Skeletal muscle satellite cell (primary cell): ENCODE measurements at regions not wholly inside any gene's neighbourhood (a gene's known extent, or its start where the extent isn't known, plus 50 kb on each side); places are given as distances from the start of the nearest gene placed in this dataset.
"Not testable (repeated sequence)": the region's sequence is repeated elsewhere in the genome, so short reads cannot be mapped to it uniquely, and the experiment has no call there.

Source experiments
- H3K27me3 ChIP-seq: 2 replicates; pipeline ENCODE4 v1.7.0; 2013; ENCODE audit warnings: low read length; ENCODE audit not compliant: control insufficient read depth, insufficient read depth
- H3K36me3 ChIP-seq: 2 replicates; pipeline ENCODE4 v1.7.0; 2013; ENCODE audit warnings: mild to moderate bottlenecking, control low read depth, low read length; ENCODE audit not compliant: insufficient read depth
- H3K4me1 ChIP-seq: 2 replicates; pipeline ENCODE4 v1.7.0; 2013; ENCODE audit warnings: low read length; ENCODE audit not compliant: control insufficient read depth, insufficient read depth
- H3K4me2 ChIP-seq: 2 replicates; pipeline ENCODE4 v1.7.0; 2013; ENCODE audit warnings: mild to moderate bottlenecking, low read length
- H3K4me3 ChIP-seq: 2 replicates; pipeline ENCODE4 v1.7.0; 2013; ENCODE audit warnings: low read length
- H3K9ac ChIP-seq: 2 replicates; pipeline ENCODE4 v1.7.0; 2013; ENCODE audit warnings: mild to moderate bottlenecking, low read depth, low read length, moderate library complexity
- H3K9me3 ChIP-seq: replicated peaks from 2 replicates; pipeline ENCODE4 v1.7.0; 2013; ENCODE audit warnings: mild to moderate bottlenecking, control low read depth, low read length

DNA sequence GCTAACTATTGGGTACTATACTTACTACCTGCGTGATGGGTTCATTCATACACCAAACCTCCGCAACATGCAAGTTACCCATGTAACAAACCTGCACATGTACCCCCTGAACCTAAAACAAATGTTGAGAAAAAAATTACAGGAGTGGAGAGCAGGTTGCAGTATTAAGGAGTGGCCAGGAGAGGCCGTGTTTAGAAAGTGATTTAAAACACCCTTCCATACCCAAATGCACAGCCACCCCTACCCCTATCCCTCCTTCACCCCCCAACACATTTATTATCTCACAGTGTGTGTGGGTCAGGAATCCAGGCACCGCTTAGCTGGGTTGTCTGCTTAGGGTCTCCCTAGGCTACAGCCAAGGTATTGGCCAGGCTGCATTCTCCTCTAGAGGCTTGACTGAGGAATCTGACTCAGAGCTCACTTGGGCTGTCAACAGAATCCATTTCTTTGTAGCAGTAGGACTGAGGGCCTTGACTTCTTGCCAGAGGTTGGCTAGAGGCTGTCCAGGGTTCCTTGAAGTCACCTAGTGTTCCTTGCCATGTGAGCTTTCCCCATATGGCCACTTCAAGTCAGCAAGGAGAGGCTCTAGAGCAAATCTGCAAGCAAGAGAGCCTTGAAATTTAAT is 115.3 kb upstream of the NBPF8 start:
- H3K4me1 ChIP-seq, H3K9ac ChIP-seq, H3K27me3 ChIP-seq, H3K4me2 ChIP-seq, H3K36me3 ChIP-seq, H3K9me3 ChIP-seq, H3K4me3 ChIP-seq: not testable (repeated sequence)

GRCh38 chr1:120298487-120298886 is 116.3 kb upstream of the NBPF8 start:
- H3K4me2 ChIP-seq, H3K36me3 ChIP-seq, H3K9ac ChIP-seq, H3K27me3 ChIP-seq, H3K9me3 ChIP-seq, H3K4me1 ChIP-seq, H3K4me3 ChIP-seq: not testable (repeated sequence)

DNA sequence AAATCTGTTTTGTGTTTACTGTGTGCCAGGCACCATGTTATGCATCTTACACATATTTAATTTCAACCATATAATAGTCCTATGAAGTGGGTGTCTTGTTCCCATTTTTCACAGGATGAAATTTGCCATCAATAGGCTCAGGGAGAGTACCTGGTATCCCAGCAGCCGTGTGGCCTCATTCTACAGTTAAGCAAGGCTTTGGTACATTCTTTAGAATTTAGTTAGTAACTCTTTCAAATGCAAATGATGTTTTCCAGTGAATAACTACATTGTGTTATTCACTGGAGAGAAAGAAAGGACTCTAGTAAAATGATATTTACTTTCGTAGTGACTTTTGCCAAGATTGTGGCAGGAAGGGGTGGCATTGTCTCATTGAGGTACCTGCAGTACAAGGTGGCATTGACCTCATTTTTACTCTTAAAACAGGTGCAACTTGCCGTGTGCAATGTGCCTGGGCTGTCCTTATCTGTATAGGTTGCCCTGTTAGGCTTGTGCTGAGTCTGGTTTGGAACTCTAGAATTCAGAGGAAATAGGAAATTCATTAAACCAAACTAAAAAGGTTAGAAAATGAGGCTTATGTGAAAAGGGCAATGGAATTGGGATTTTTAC is 117.4 kb upstream of the NBPF8 start:
- not testable (repeated sequence) for H3K4me3 ChIP-seq

DNA sequence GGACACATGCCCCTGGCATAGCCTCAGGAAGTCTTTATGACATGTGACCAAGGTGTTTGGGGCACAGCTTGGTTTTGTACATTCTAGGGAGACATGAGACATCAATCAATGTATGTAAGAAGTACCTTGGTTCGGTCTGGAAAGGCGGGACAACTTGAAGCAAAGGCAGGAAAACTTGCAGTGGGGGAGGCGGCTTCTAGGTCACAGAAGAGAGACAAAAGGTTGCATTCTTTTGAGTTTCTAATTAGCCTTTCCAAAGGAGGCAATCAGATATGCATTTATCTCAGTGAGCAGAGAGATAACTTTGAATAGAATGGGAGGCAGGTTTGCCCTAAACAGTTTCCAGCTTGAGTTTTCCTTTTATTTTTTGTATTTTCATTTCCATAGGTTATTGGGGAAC is 113.8 kb upstream of the SEC22B start:
- not testable (repeated sequence) for H3K27me3 ChIP-seq, H3K4me2 ChIP-seq, H3K9me3 ChIP-seq, H3K4me1 ChIP-seq, H3K9ac ChIP-seq, H3K36me3 ChIP-seq, H3K4me3 ChIP-seq

More for the DNA sequence above, 117.4 kb upstream of the NBPF8 start:
- not testable (repeated sequence) for H3K4me1 ChIP-seq, H3K9me3 ChIP-seq, H3K9ac ChIP-seq, H3K4me2 ChIP-seq, H3K27me3 ChIP-seq, H3K36me3 ChIP-seq

GRCh38 chr1:120289601-120290074 is 113.3 kb upstream of the SEC22B start:
- not testable (repeated sequence) for H3K9ac ChIP-seq, H3K9me3 ChIP-seq, H3K4me1 ChIP-seq, H3K4me2 ChIP-seq, H3K4me3 ChIP-seq, H3K27me3 ChIP-seq, H3K36me3 ChIP-seq

DNA sequence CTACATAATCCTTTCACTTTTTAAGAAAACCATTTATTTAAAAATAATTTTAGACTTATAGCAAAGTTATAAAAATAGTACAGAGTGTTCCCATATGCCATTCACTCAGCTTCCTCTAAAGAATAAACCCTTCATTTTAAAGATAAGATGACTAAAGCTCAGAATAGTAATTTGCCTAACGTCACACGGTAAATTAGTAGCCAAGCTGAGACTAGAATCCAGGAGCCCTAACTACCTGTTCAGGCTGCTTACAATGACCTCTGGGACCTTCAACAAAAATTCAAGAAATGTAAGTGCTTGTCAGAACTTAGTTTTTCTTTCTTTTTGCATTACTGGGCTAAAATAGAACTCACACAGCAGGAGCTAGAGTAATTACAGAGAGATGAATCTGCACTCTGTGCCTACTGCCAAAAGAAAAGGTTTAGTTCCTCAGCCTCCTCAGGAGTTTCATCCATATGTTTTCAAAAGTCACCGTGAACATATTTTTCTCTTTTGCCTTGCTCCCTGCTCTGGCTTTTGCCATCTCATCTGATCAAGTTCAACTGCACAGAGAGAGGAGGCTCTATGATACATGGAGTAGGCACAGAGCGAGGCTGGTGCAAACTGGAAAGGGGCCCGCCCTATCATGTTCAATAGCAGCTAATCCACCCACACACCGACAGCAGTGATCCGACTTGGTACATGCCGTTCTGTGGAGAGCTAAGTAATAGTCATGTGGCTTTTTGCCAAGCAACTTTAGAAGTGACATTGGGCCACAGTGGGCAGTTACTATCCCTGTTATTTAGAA is 112.7 kb upstream of the SEC22B start:
- not testable (repeated sequence) for H3K9me3 ChIP-seq, H3K4me3 ChIP-seq, H3K27me3 ChIP-seq, H3K4me2 ChIP-seq, H3K4me1 ChIP-seq, H3K36me3 ChIP-seq, H3K9ac ChIP-seq

DNA sequence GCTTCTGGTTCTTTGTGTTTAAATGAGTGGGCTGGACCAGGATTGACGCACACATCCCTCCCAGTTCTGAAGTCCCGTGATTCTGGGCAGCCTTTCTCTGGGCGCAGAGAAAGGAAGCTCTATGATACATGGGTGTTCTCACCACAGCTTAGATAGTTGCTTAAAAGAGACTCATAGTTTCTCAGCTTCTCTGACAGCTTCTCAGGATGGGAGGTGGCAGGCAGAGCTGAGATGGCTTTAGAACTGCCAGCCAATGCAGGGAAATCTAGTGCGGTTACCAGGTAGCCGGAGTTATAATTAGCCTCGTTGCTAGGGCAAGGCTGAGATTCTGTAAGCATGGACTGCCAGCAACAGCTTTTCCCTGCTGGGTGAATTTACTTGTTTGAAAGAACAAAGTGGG is 111.8 kb upstream of the SEC22B start:
- H3K36me3 ChIP-seq, H3K4me3 ChIP-seq, H3K9ac ChIP-seq, H3K27me3 ChIP-seq, H3K9me3 ChIP-seq, H3K4me1 ChIP-seq, H3K4me2 ChIP-seq: not testable (repeated sequence)

DNA sequence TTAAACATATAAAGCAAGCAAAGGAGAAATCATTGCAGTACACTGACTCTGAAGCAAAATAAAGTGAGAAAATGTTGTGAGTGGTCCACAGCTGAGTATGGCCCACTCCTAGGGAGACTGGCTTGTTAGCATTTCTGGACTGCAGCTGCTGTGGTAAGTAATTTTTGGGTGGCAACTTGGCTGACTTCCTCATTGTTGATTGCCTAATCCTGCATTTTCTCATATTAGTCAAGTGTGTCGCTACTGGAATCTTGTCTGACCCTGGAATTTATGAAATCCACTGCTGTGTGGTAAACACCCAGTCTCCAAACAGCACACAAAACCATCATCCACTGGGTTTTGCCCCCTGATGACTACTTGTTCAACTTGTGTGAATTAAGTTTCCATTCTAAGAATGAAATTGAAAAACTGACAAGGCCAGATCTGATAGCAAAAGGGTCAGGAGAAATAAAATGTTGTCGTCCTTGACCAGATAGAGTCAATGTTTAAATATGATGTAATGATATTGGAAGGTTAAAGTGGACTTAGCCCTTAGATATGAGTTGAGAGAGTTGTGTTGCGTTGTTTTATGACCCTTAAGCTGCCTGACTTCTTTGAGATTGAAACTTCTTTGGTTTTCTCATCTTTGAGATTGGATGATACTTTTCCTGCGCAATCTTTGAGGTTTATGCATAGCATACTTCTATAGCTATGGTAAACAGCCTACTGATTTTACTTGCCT is 106.6 kb upstream of the SEC22B start:
- H3K9ac ChIP-seq, H3K9me3 ChIP-seq, H3K4me1 ChIP-seq, H3K27me3 ChIP-seq, H3K4me2 ChIP-seq, H3K4me3 ChIP-seq, H3K36me3 ChIP-seq: not testable (repeated sequence)

GRCh38 chr1:120278259-120278610 is 101.9 kb upstream of the SEC22B start:
- H3K9ac ChIP-seq, H3K4me1 ChIP-seq, H3K27me3 ChIP-seq, H3K36me3 ChIP-seq, H3K4me3 ChIP-seq, H3K9me3 ChIP-seq, H3K4me2 ChIP-seq: not testable (repeated sequence)

- not testable (repeated sequence) for H3K4me3 ChIP-seq, H3K4me2 ChIP-seq, H3K9me3 ChIP-seq, H3K27me3 ChIP-seq, H3K4me1 ChIP-seq, H3K9ac ChIP-seq, H3K36me3 ChIP-seq
Measured at GRCh38 chr1:120277428-120278258, 101.3 kb upstream of the SEC22B start.

DNA sequence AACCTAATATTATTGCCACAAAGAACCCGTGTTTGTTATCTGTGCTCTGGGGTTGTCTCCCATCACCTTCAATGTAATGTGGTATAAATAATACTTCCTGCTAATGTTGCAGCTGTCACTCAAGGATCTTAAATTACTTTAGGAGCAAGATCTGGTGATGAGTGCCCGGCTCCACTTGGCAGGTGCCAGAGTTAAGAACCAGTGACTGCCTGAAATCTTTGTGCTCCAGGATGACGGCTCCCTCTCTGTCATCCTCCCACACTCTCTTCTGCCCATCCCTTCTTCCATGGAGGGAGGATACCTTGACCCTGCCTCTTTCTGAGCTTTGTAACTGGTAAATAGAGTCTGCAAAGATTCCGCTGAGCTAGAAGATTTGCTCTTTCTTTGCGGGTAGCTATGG is 100.4 kb upstream of the SEC22B start:
- H3K27me3 ChIP-seq, H3K4me3 ChIP-seq, H3K4me1 ChIP-seq, H3K9me3 ChIP-seq, H3K4me2 ChIP-seq, H3K9ac ChIP-seq, H3K36me3 ChIP-seq: not testable (repeated sequence)
